WTC11 (cell line): ENCODE measurements at regions not wholly inside any gene's neighbourhood (a gene's known extent, or its start where the extent isn't known, plus 50 kb on each side); places are given as distances from the start of the nearest gene placed in this dataset.
"Not testable (repeated sequence)": the region's sequence is repeated elsewhere in the genome, so short reads cannot be mapped to it uniquely, and the experiment has no call there.

Experiments
- ATAC-seq: fragments of 200-7000 bp; cut with Tn5 transposase; 2 replicates; pipeline ENCODE4 v1.10.0; 2021; ENCODE audit warnings: mild to moderate bottlenecking, moderate library complexity
- CTCF ChIA-PET: fragments of 300-600 bp; sonication (Branson Sonifier 250); formaldehyde crosslinking; loops from one replicate; lab custom pipeline; 2021; ENCODE audit warnings: antibody characterized with exemption; lab: Charles Lee
- POLR2A ChIA-PET: fragments of 350-600 bp; sonication (Branson Sonifier 250); formaldehyde crosslinking; loops from one replicate; lab custom pipeline; 2021; ENCODE audit warnings: antibody characterized with exemption; lab: Charles Lee
- DNase-seq: peaks from one replicate; pipeline ENCODE4 v3.0.0; 2021; ENCODE audit warnings: low spot score
- H3K27ac Mint-ChIP-seq: 2 replicates; pipeline ENCODE4 v1.8.0; 2021; ENCODE audit warnings: mixed read lengths
- H3K27me3 Mint-ChIP-seq: 2 replicates; pipeline ENCODE4 v1.8.0; 2021; ENCODE audit warnings: low read depth, mild to moderate bottlenecking, moderate library complexity, mixed read lengths
- H3K36me3 Mint-ChIP-seq: 2 replicates; pipeline ENCODE4 v1.8.0; 2021; ENCODE audit warnings: mixed read lengths
- H3K4me1 Mint-ChIP-seq: 2 replicates; pipeline ENCODE4 v1.8.0; 2022; ENCODE audit warnings: mixed read lengths
- H3K4me3 Mint-ChIP-seq: 2 replicates; pipeline ENCODE4 v1.8.0; 2021; ENCODE audit warnings: mild to moderate bottlenecking, moderate library complexity, mixed read lengths
- H3K9me3 Mint-ChIP-seq: 2 replicates; pipeline ENCODE4 v1.8.0; 2021; ENCODE audit warnings: mixed read lengths
- CREB1 ChIP-seq: sonication (generic); formaldehyde crosslinking; IDR thresholded peaks from 2 replicates; pipeline ENCODE4 v1.8.0; 2023; ENCODE audit warnings: mild to moderate bottlenecking, missing genetic modification reagents
- E2F4 ChIP-seq: sonication (generic); formaldehyde crosslinking; IDR thresholded peaks from 2 replicates; pipeline ENCODE4 v1.8.1; 2022; ENCODE audit warnings: low read depth, mild to moderate bottlenecking, moderate library complexity, missing genetic modification reagents, borderline replicate concordance
- ESRRA ChIP-seq: sonication (generic); formaldehyde crosslinking; IDR thresholded peaks from 2 replicates; pipeline ENCODE4 v1.8.1; 2022; ENCODE audit warnings: mild to moderate bottlenecking, missing genetic modification reagents, borderline replicate concordance
- FOXP1 ChIP-seq: sonication (generic); formaldehyde crosslinking; IDR thresholded peaks from 2 replicates; pipeline ENCODE4 v1.8.0; 2022; ENCODE audit warnings: missing genetic modification reagents, mild to moderate bottlenecking, moderate library complexity, borderline replicate concordance
- GABPB1 ChIP-seq: sonication (generic); formaldehyde crosslinking; IDR thresholded peaks from 2 replicates; pipeline ENCODE4 v1.8.1; 2023; ENCODE audit warnings: mild to moderate bottlenecking, missing genetic modification reagents
- GTF2I ChIP-seq: fragments of 250-450 bp; sonication (Bioruptor Pico); conservative IDR thresholded peaks from 2 replicates; pipeline ENCODE4 v1.4.0; 2021; ENCODE audit warnings: mild to moderate bottlenecking
- KAT7 ChIP-seq: sonication (generic); formaldehyde crosslinking; IDR thresholded peaks from 2 replicates; pipeline ENCODE4 v1.8.1; 2023; ENCODE audit warnings: missing genetic modification reagents, mild to moderate bottlenecking, borderline replicate concordance
- NFATC4 ChIP-seq: fragments of 250-450 bp; sonication (Bioruptor Pico); IDR thresholded peaks from 2 replicates; pipeline ENCODE4 v1.9.0; 2021; ENCODE audit warnings: mild to moderate bottlenecking
- NR2C2 ChIP-seq: sonication (generic); formaldehyde crosslinking; IDR thresholded peaks from 2 replicates; pipeline ENCODE4 v1.8.0; 2022; ENCODE audit warnings: mild to moderate bottlenecking, missing genetic modification reagents
- PRRX2 ChIP-seq: fragments of 250-450 bp; sonication (Bioruptor Pico); IDR thresholded peaks from 2 replicates; pipeline ENCODE4 v1.8.0; 2021; ENCODE audit warnings: mild to moderate bottlenecking
- RORB ChIP-seq: fragments of 250-450 bp; sonication (Bioruptor Pico); IDR thresholded peaks from 2 replicates; pipeline ENCODE4 v1.9.0; 2021; ENCODE audit warnings: mild to moderate bottlenecking
- SMAD3 ChIP-seq: sonication (generic); formaldehyde crosslinking; IDR thresholded peaks from 2 replicates; pipeline ENCODE4 v1.8.0; 2022; ENCODE audit warnings: missing genetic modification reagents, mild to moderate bottlenecking, borderline replicate concordance
- SOX15 ChIP-seq: fragments of 250-450 bp; sonication (Bioruptor Pico); IDR thresholded peaks from 2 replicates; pipeline ENCODE4 v1.9.0; 2021; ENCODE audit warnings: mild to moderate bottlenecking
- TCF7 ChIP-seq: sonication (generic); formaldehyde crosslinking; IDR thresholded peaks from 2 replicates; pipeline ENCODE4 v1.8.0; 2022; ENCODE audit warnings: mild to moderate bottlenecking, low read depth, missing genetic modification reagents, moderate library complexity
- TEAD1 ChIP-seq: sonication (generic); formaldehyde crosslinking; IDR thresholded peaks from 2 replicates; pipeline ENCODE4 v1.8.0; 2022; ENCODE audit warnings: mild to moderate bottlenecking, missing genetic modification reagents
- ZNF263 ChIP-seq: sonication (generic); formaldehyde crosslinking; IDR thresholded peaks from 2 replicates; pipeline ENCODE4 v1.8.1; 2022; ENCODE audit warnings: low read depth, mild to moderate bottlenecking, moderate library complexity, missing genetic modification reagents
- ZNF317 ChIP-seq: sonication (generic); formaldehyde crosslinking; IDR thresholded peaks from 2 replicates; pipeline ENCODE4 v1.8.1; 2023; ENCODE audit warnings: low read depth, mild to moderate bottlenecking, moderate library complexity, missing genetic modification reagents, borderline replicate concordance
- ZNF396 ChIP-seq: fragments of 250-450 bp; sonication (Bioruptor Pico); IDR thresholded peaks from 2 replicates; pipeline ENCODE4 v1.8.0; 2021; ENCODE audit warnings: mild to moderate bottlenecking, moderate library complexity, borderline replicate concordance
- TF ChIP-seq, protein P1 (sequence below): sonication (generic); formaldehyde crosslinking; IDR thresholded peaks from 2 replicates; pipeline ENCODE4 v1.8.1; 2023; ENCODE audit warnings: mild to moderate bottlenecking, missing genetic modification reagents
- TF ChIP-seq, protein P2 (sequence below): sonication (generic); formaldehyde crosslinking; IDR thresholded peaks from 2 replicates; pipeline ENCODE4 v1.8.0; 2022; ENCODE audit warnings: mild to moderate bottlenecking, missing genetic modification reagents
- TF ChIP-seq, protein P3 (sequence below): sonication (generic); formaldehyde crosslinking; IDR thresholded peaks from 2 replicates; pipeline ENCODE4 v1.8.0; 2022; ENCODE audit warnings: mild to moderate bottlenecking, missing genetic modification reagents
- TF ChIP-seq, protein P4 (sequence below): sonication (generic); formaldehyde crosslinking; IDR thresholded peaks from 2 replicates; pipeline ENCODE4 v1.8.1; 2023; ENCODE audit warnings: mild to moderate bottlenecking, missing genetic modification reagents, moderate library complexity
- TF ChIP-seq, protein P5 (sequence below): sonication (generic); formaldehyde crosslinking; IDR thresholded peaks from 2 replicates; pipeline ENCODE4 v1.8.0; 2023; ENCODE audit warnings: missing genetic modification reagents
- TF ChIP-seq, protein P6 (sequence below): fragments of 200-600 bp; IDR thresholded peaks from 2 replicates; pipeline ENCODE4 v1.8.0; 2022; ENCODE audit warnings: antibody characterized with exemption

GRCh38 chr9:107827304-107827703, 337.7 kb upstream of the KLF4 start:
- ATAC-seq = no peak
- H3K9me3 Mint-ChIP-seq = peaks cover 8% of the 10 kb centered on the region; the same call in 1 of the 2 replicates
- no peak overlapping the region for H3K27ac Mint-ChIP-seq
- H3K36me3 Mint-ChIP-seq = no peaks in the 10 kb centered on the region
- CTCF ChIA-PET = no interaction called here
- POLR2A ChIA-PET = no interaction called here
- H3K27me3 Mint-ChIP-seq = no peaks in the 10 kb centered on the region
- TF ChIP-seq, protein P1, sequence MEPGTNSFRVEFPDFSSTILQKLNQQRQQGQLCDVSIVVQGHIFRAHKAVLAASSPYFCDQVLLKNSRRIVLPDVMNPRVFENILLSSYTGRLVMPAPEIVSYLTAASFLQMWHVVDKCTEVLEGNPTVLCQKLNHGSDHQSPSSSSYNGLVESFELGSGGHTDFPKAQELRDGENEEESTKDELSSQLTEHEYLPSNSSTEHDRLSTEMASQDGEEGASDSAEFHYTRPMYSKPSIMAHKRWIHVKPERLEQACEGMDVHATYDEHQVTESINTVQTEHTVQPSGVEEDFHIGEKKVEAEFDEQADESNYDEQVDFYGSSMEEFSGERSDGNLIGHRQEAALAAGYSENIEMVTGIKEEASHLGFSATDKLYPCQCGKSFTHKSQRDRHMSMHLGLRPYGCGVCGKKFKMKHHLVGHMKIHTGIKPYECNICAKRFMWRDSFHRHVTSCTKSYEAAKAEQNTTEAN (CRISPR knock-in tag) = no peak
- TF ChIP-seq GABPB1 (CRISPR knock-in tag) (no peak), ZNF263 (CRISPR knock-in tag) (no peak), RORB (no peak), NR2C2 (CRISPR knock-in tag) (no peak), NFATC4 (CRISPR knock-in tag) (no peak)
- TF ChIP-seq, all 79 proteins: peak for 0
- no peaks in the 10 kb centered on the region for H3K4me1 Mint-ChIP-seq
- DNase-seq = no peak
- no peak overlapping the region for H3K4me3 Mint-ChIP-seq

- not testable (repeated sequence) for DNase-seq, H3K36me3 Mint-ChIP-seq, H3K27me3 Mint-ChIP-seq, H3K4me3 Mint-ChIP-seq, ATAC-seq, H3K4me1 Mint-ChIP-seq, H3K27ac Mint-ChIP-seq, H3K9me3 Mint-ChIP-seq
- ChIA-PET POLR2A (interaction anchor here (0.6 kb wide), 1 partner anchor 40 kb away, joined by 4 read pairs; no protein-coding TSS in a partner anchor), CTCF (interaction anchor here (0.7 kb wide), 1 partner anchor 222 kb away, joined by 3 read pairs; no protein-coding TSS in a partner anchor)
Observed at GRCh38 chr9:107826688-107826983, 337.1 kb upstream of the KLF4 start.

- Mint-ChIP-seq H3K4me1 (peaks cover 20% of the 10 kb centered on the region), H3K4me3 (no peak overlapping the region), H3K36me3 (no peaks in the 10 kb centered on the region), H3K27me3 (no peaks in the 10 kb centered on the region), H3K27ac (no peak overlapping the region), H3K9me3 (peaks cover 3% of the 10 kb centered on the region; the same call in 1 of the 2 replicates)
- DNase-seq (no peak), ATAC-seq (no peak)
- TF ChIP-seq ZNF263 (CRISPR knock-in tag) (no peak), SOX15 (CRISPR knock-in tag) (no peak), ZNF317 (CRISPR knock-in tag) (no peak), PRRX2 (CRISPR knock-in tag) (no peak), SMAD3 (CRISPR knock-in tag) (no peak), GTF2I (CRISPR knock-in tag) (no peak), ZNF396 (CRISPR knock-in tag) (no peak), TEAD1 (CRISPR knock-in tag) (no peak), ESRRA (CRISPR knock-in tag) (no peak), KAT7 (CRISPR knock-in tag) (no peak), TCF7 (CRISPR knock-in tag) (no peak), FOXP1 (CRISPR knock-in tag) (no peak), CREB1 (CRISPR knock-in tag) (no peak), E2F4 (CRISPR knock-in tag) (no peak)
- TF ChIP-seq, protein P2, sequence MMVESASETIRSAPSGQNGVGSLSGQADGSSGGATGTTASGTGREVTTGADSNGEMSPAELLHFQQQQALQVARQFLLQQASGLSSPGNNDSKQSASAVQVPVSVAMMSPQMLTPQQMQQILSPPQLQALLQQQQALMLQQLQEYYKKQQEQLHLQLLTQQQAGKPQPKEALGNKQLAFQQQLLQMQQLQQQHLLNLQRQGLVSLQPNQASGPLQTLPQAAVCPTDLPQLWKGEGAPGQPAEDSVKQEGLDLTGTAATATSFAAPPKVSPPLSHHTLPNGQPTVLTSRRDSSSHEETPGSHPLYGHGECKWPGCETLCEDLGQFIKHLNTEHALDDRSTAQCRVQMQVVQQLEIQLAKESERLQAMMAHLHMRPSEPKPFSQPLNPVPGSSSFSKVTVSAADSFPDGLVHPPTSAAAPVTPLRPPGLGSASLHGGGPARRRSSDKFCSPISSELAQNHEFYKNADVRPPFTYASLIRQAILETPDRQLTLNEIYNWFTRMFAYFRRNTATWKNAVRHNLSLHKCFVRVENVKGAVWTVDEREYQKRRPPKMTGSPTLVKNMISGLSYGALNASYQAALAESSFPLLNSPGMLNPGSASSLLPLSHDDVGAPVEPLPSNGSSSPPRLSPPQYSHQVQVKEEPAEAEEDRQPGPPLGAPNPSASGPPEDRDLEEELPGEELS (CRISPR knock-in tag) = no peak
- TF ChIP-seq, protein P3, sequence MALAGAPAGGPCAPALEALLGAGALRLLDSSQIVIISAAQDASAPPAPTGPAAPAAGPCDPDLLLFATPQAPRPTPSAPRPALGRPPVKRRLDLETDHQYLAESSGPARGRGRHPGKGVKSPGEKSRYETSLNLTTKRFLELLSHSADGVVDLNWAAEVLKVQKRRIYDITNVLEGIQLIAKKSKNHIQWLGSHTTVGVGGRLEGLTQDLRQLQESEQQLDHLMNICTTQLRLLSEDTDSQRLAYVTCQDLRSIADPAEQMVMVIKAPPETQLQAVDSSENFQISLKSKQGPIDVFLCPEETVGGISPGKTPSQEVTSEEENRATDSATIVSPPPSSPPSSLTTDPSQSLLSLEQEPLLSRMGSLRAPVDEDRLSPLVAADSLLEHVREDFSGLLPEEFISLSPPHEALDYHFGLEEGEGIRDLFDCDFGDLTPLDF (CRISPR knock-in tag) = no peak
- TF ChIP-seq, protein P4, sequence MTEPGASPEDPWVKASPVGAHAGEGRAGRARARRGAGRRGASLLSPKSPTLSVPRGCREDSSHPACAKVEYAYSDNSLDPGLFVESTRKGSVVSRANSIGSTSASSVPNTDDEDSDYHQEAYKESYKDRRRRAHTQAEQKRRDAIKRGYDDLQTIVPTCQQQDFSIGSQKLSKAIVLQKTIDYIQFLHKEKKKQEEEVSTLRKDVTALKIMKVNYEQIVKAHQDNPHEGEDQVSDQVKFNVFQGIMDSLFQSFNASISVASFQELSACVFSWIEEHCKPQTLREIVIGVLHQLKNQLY = no peak
- TF ChIP-seq, protein P5, sequence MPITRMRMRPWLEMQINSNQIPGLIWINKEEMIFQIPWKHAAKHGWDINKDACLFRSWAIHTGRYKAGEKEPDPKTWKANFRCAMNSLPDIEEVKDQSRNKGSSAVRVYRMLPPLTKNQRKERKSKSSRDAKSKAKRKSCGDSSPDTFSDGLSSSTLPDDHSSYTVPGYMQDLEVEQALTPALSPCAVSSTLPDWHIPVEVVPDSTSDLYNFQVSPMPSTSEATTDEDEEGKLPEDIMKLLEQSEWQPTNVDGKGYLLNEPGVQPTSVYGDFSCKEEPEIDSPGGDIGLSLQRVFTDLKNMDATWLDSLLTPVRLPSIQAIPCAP (CRISPR knock-in tag) = no peak
- TF ChIP-seq, protein P6, sequence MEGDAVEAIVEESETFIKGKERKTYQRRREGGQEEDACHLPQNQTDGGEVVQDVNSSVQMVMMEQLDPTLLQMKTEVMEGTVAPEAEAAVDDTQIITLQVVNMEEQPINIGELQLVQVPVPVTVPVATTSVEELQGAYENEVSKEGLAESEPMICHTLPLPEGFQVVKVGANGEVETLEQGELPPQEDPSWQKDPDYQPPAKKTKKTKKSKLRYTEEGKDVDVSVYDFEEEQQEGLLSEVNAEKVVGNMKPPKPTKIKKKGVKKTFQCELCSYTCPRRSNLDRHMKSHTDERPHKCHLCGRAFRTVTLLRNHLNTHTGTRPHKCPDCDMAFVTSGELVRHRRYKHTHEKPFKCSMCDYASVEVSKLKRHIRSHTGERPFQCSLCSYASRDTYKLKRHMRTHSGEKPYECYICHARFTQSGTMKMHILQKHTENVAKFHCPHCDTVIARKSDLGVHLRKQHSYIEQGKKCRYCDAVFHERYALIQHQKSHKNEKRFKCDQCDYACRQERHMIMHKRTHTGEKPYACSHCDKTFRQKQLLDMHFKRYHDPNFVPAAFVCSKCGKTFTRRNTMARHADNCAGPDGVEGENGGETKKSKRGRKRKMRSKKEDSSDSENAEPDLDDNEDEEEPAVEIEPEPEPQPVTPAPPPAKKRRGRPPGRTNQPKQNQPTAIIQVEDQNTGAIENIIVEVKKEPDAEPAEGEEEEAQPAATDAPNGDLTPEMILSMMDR = no peak
- POLR2A ChIA-PET = interaction anchor here (0.7 kb wide), 1 partner anchor 220 kb away, joined by 3 read pairs; no protein-coding TSS in a partner anchor
- CTCF ChIA-PET = no interaction called here
Observed at GRCh38 chr9:107824556-107824955, 335.0 kb upstream of the KLF4 start.
